Ovary (tissue), 7 donors: ENCODE measurements at regions not wholly inside any gene's neighbourhood (a gene's known extent, or its start where the extent isn't known, plus 50 kb on each side); places are given as distances from the start of the nearest gene placed in this dataset.

ENCODE experiments used
- DNase-seq, 5 donors: peaks; one replicate each; pipeline ENCODE4 v3.0.0-alpha.2; 2019 to 2020
- H3K27ac ChIP-seq, 2 donors: fragments of 200-600 bp; one replicate each; pipeline versions ENCODE4 v1.5.1 to v1.8.0; 2019 to 2022
- H3K27me3 ChIP-seq: fragments of 200-600 bp; one replicate; pipeline ENCODE4 v1.8.0; 2022
- H3K36me3 ChIP-seq: fragments of 200-600 bp; sonication (generic); one replicate; pipeline ENCODE4 v1.5.1; 2019
- H3K4me1 ChIP-seq: one replicate; pipeline ENCODE4 v1.8.1; 2013; ENCODE audit warnings: mild to moderate bottlenecking, moderate library complexity; ENCODE audit not compliant: insufficient read depth
- H3K4me3 ChIP-seq: fragments of 200-600 bp; sonication (generic); one replicate; pipeline ENCODE4 v1.5.1; 2017
- H3K9me3 ChIP-seq, 2 donors: fragments of 200-600 bp in 1 of 2; sonication (generic) in 1 of 2; one replicate each; pipeline versions ENCODE4 v1.5.1 to v1.8.1; 2013 to 2019; ENCODE audit warnings: mild to moderate bottlenecking in 1 of 2, moderate library complexity in 1 of 2
- CTCF ChIP-seq, 3 donors: fragments of 450-650 bp in 2 of 3; fragments of 200-600 bp in 1 of 3; IDR thresholded peaks; one replicate each; pipeline versions ENCODE4 v1.5.1 to v1.8.0; 2016 to 2022; ENCODE audit warnings: antibody characterized with exemption in 3 of 3, mild to moderate bottlenecking in 1 of 3
- EP300 ChIP-seq: sonication (generic); formaldehyde crosslinking; IDR thresholded peaks from one replicate; pipeline ENCODE4 v1.6.1; 2017; ENCODE audit warnings: antibody characterized with exemption
- POLR2A ChIP-seq: fragments of 450-650 bp; IDR thresholded peaks from one replicate; pipeline ENCODE4 v1.6.1; 2017; ENCODE audit warnings: antibody characterized with exemption, mild to moderate bottlenecking, moderate library complexity
- WGBS, 3 donors: extraction: QIAGEN DNeasy Blood & Tissue Kit in 1 of 3; methylation state at CpG; one replicate each; pipeline versions ENCODE4 v1.1.5 to v1.1.7; 2013 to 2017; 5-methylcytosine and 5-hydroxymethylcytosine counted together
- intact Hi-C, 4 donors: fragments of 100-400 bp; cut with DNase I; formaldehyde crosslinking; loops; one replicate each; pipeline versions ENCODE4 v1.11.0 to v1.15.1; 2022 to 2023
- donor health status: DM: no; HTN: no; CAD: no; lungs with moderate emphysema.
- donor health status: DM: no; HTN: no; CAD: no.
- donor health status: Bipolar disorder and iron deficiency.
- donor health status: DM: no; HTN: no; CAD: no.
- donor health status: DM: yes; HTN: yes; CAD: no.

GRCh38 chrX:97797076-97797475, 913.4 kb downstream of the RPA4 start:
- Histone ChIP-seq H3K4me1 (no peaks in the 10 kb centered on the region), H3K9me3 (no peaks in the 10 kb centered on the region), H3K27ac (no peak overlapping the region), H3K36me3 (no peaks in the 10 kb centered on the region), H3K27me3 (no peaks in the 10 kb centered on the region), H3K4me3 (no peak overlapping the region)
- WGBS, 3 donors, result 66 to 84% (median 66%) methylated on average over 2 of the region's 2 CpGs
- DNase-seq, result no peak
- intact Hi-C loops, result no loop called here
- TF ChIP-seq EP300 (no peak), POLR2A (no peak), CTCF (IDR thresholded peaks at IDR 0.05) (no peak)

- TF ChIP-seq EP300 (no peak), CTCF (IDR thresholded peaks at IDR 0.05) (no peak), POLR2A (no peak)
- Histone ChIP-seq H3K27me3 (no peaks in the 10 kb centered on the region), H3K4me3 (no peak overlapping the region), H3K4me1 (no peaks in the 10 kb centered on the region), H3K9me3 (no peaks in the 10 kb centered on the region), H3K36me3 (no peaks in the 10 kb centered on the region), H3K27ac (no peak overlapping the region)
- DNase-seq, result no peak
- intact Hi-C loops, result no loop called here
- WGBS, 3 donors, result 87 to 91% (median 90%) methylated on average over 3 of the region's 3 CpGs
Observed at GRCh38 chrX:97806238-97806637, 922.5 kb downstream of the RPA4 start.

- no peaks in the 10 kb centered on the region for H3K27me3 ChIP-seq
- no peaks in the 10 kb centered on the region for H3K36me3 ChIP-seq
- intact Hi-C loops, result no loop called here
- no peaks in the 10 kb centered on the region for H3K4me1 ChIP-seq
- TF ChIP-seq CTCF (IDR thresholded peaks at IDR 0.05) (no peak), EP300 (no peak), POLR2A (no peak)
- no peak for DNase-seq
- no peak overlapping the region for H3K4me3 ChIP-seq
- no peaks in the 10 kb centered on the region for H3K9me3 ChIP-seq
- H3K27ac ChIP-seq, result no peak overlapping the region
- WGBS, 3 donors, result 90 to 93% (median 90%) methylated on average over 2 of the region's 2 CpGs
Observed at GRCh38 chrX:97806946-97807345, 923.2 kb downstream of the RPA4 start.

GRCh38 chrX:97820170-97820569, 936.5 kb downstream of the RPA4 start:
- WGBS, 3 donors, result 79 to 82% (median 82%) methylated on average over 2 of the region's 2 CpGs
- H3K9me3 ChIP-seq, result no peaks in the 10 kb centered on the region
- intact Hi-C loops, result no loop called here
- H3K4me1 ChIP-seq, result no peaks in the 10 kb centered on the region
- TF ChIP-seq CTCF (IDR thresholded peaks at IDR 0.05), result no peak
- no peak overlapping the region for H3K27ac ChIP-seq
- H3K36me3 ChIP-seq, result no peaks in the 10 kb centered on the region
- no peak for DNase-seq
- H3K27me3 ChIP-seq, result no peaks in the 10 kb centered on the region
- no peak overlapping the region for H3K4me3 ChIP-seq

- Histone ChIP-seq H3K4me1 (no peaks in the 10 kb centered on the region), H3K27me3 (no peaks in the 10 kb centered on the region), H3K4me3 (no peak overlapping the region), H3K27ac (no peak overlapping the region), H3K9me3 (no peaks in the 10 kb centered on the region), H3K36me3 (no peaks in the 10 kb centered on the region)
- 0 to 34% (median 0%) methylated on average over 1 of the region's 1 CpG for WGBS, 3 donors
- no peak for DNase-seq
- TF ChIP-seq EP300 (no peak), POLR2A (no peak), CTCF (IDR thresholded peaks at IDR 0.05) (no peak)
- intact Hi-C loops, result no loop called here
Observed at GRCh38 chrX:97828471-97828870, 944.8 kb downstream of the RPA4 start.
